ENCODE measurements at regions not wholly inside any gene's neighbourhood (a gene's known extent, or its start where the extent isn't known, plus 50 kb on each side); places are given as distances from the start of the nearest gene placed in this dataset.

DNA sequence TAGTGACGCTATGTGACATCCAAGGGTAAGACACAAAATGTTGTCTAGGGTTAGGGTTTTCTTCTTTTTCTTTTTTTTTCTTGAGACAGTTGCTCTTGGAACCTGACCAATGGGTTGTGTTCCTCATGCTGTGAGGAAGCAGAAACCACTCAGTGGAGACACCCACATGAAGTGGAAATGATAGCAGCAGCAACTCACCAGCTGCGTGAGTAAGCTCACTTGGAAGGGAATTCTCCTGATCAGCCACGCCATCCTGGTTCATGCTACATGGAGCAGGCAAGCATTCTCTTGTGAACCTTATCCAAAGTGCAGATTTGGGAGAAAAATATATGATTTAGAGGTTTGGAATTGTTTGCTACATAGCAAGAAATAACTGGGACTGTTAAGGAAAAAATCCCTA lies 863.7 kb downstream of the EPHA4 start:
- H3K4me3 ChIP-seq (ENCODE audit: low read depth, low read length) = no peak overlapping the region
- no peak for DNase-seq (ENCODE audit: low read depth)

DNA sequence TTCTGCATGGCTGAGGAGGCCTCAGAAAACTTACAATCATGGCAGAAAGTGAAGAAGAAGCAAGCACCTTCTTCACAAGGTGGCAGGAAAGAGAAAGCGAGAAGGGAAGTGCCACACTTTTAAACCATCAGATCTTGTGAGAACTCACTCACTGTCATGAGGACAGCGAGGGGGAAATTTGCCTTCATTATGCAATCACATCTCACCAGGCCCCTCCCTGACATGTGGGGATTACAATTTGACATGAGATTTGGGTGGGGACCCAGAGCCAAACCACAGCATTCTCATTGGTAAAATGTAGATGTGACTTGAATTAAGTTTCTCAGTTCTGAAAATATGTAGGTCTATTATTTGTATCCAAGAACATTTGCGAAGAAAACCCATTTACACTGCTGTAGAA lies 854.8 kb downstream of the EPHA4 start:
- TF ChIP-seq CTCF (IDR thresholded peaks at IDR 0.05; ENCODE audit: insufficient read depth, low read depth, low read length) = no peak
- no peak for DNase-seq (ENCODE audit: low read depth)
- H3K4me3 ChIP-seq (ENCODE audit: low read depth, low read length) = no peak overlapping the region

More for the DNA sequence above, 863.7 kb downstream of the EPHA4 start:
- TF ChIP-seq CTCF (IDR thresholded peaks at IDR 0.05; ENCODE audit: insufficient read depth, low read depth, low read length) = no peak

DNA sequence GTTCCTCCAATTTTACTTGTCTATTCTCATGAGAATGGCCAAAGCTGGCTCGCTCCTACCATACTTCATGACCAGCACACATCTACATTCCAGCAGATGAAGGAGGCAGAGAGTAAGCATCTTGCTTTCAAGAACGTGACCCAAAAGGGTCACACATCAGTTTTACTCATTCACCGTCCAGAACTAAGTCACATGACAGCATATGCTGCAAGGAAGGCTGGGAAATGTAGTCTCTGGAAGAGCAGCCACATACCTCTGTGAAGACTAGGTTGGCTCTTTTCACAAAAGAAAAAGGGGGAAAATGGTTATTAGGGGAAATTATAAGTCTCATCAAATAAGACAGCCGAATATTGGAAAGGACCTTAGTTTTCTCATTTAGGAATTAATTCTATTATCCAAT lies 835.3 kb downstream of the EPHA4 start:
- no peak overlapping the region for H3K4me3 ChIP-seq (ENCODE audit: low read depth, low read length)
- DNase-seq (ENCODE audit: low read depth) = no peak
- no peak for TF ChIP-seq CTCF (IDR thresholded peaks at IDR 0.05; ENCODE audit: insufficient read depth, low read depth, low read length)

DNA sequence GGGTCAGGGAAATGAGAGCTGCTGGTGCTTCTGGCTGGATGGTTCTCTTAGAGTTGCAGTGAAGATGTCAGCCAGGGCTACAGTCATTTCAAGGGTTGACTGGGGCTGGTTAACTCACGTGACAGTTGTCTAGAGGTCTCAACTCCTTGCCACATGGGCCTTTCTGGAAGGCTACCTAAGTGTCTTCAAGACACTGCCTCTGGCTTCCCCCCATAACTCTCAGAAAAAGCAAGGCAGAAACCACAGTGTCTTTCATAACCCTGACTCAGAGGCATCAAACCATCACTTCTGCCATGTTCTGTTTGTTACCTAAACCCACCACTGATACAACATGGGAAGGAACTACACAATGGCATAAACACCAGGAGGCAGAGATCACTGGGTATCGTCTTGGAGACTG lies 828.9 kb downstream of the EPHA4 start:
- no peak overlapping the region for H3K4me3 ChIP-seq (ENCODE audit: low read depth, low read length)
- DNase-seq (ENCODE audit: low read depth) = no peak
- no peak for TF ChIP-seq CTCF (IDR thresholded peaks at IDR 0.05; ENCODE audit: insufficient read depth, low read depth, low read length)

- peak; percentile 34 for DNase-seq (ENCODE audit: low read depth)
- H3K4me3 ChIP-seq (ENCODE audit: low read depth, low read length) = no peak overlapping the region
- no peak for TF ChIP-seq CTCF (IDR thresholded peaks at IDR 0.05; ENCODE audit: insufficient read depth, low read depth, low read length)
Observed at GRCh38 chr2:220744861-220745260, 827.2 kb downstream of the EPHA4 start.

GRCh38 chr2:220745682-220746081 lies 826.4 kb downstream of the EPHA4 start:
- no peak overlapping the region for H3K4me3 ChIP-seq (ENCODE audit: low read depth, low read length)
- DNase-seq (ENCODE audit: low read depth) = no peak
- TF ChIP-seq CTCF (IDR thresholded peaks at IDR 0.05; ENCODE audit: insufficient read depth, low read depth, low read length) = no peak

DNA sequence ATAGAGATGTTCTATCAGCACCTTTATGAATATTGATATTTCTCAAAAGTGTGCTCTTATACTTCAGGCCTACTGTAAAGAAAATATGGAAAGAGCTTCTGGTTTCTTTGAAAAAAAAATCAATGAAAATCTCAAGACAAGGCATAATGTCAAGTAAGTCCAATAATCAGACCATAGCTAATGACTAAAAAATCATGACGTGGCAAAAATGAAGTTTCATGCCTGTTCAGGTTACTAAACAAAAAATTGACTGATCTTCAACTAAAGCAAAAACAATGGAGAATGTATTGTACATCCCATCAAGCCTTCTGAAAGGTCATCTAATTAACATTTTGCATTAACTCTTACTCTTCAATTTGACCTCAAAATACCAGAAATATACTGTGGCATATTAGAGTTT lies 824.4 kb downstream of the EPHA4 start:
- no peak overlapping the region for H3K4me3 ChIP-seq (ENCODE audit: low read depth, low read length)
- TF ChIP-seq CTCF (IDR thresholded peaks at IDR 0.05; ENCODE audit: insufficient read depth, low read depth, low read length) = no peak
- DNase-seq (ENCODE audit: low read depth) = no peak
